OCI-LY1 (cell line): ENCODE measurements at regions not wholly inside any gene's neighbourhood (a gene's known extent, or its start where the extent isn't known, plus 50 kb on each side); places are given as distances from the start of the nearest gene placed in this dataset.

Experiments
- H2AFZ ChIP-seq: fragments of 200-600 bp; sonication (generic), shearing (Covaris generic); 2 replicates; pipeline ENCODE4 v1.6.0; 2014; ENCODE audit warnings: antibody characterized with exemption, mild to moderate bottlenecking, low read length
- H3F3A ChIP-seq: fragments of 200-600 bp; sonication (generic), shearing (Covaris generic); 2 replicates; pipeline ENCODE4 v1.6.0; 2014; ENCODE audit warnings: mild to moderate bottlenecking, antibody characterized with exemption, low read length, moderate library complexity; ENCODE audit not compliant: insufficient read depth
- H3K27ac ChIP-seq: fragments of 200-600 bp; sonication (generic); 2 replicates; pipeline ENCODE4 v1.5.1; 2014; ENCODE audit warnings: low read length, mixed run types, mild to moderate bottlenecking, low read depth; ENCODE audit not compliant: poor library complexity, severe bottlenecking
- H3K27me3 ChIP-seq: fragments of 200-600 bp; sonication (generic); 2 replicates; pipeline ENCODE4 v1.6.0; 2014; ENCODE audit warnings: antibody characterized with exemption, mild to moderate bottlenecking, low read length, moderate library complexity; ENCODE audit not compliant: insufficient read depth
- H3K36me3 ChIP-seq: fragments of 200-600 bp; sonication (generic); 2 replicates; pipeline ENCODE4 v1.6.1; 2014; ENCODE audit warnings: mild to moderate bottlenecking, antibody characterized with exemption, low read length, moderate library complexity, mixed read lengths; ENCODE audit not compliant: insufficient read depth
- H3K4me1 ChIP-seq: fragments of 200-600 bp; sonication (generic); 2 replicates; pipeline ENCODE4 v1.5.1; 2014; ENCODE audit warnings: mild to moderate bottlenecking, low read length, moderate library complexity; ENCODE audit not compliant: insufficient read depth, severe bottlenecking
- H3K4me2 ChIP-seq: fragments of 200-600 bp; sonication (generic), shearing (Covaris generic); 2 replicates; pipeline ENCODE4 v1.6.1; 2014; ENCODE audit warnings: low read length
- H3K4me3 ChIP-seq: fragments of 200-600 bp; sonication (generic); 2 replicates; pipeline ENCODE4 v1.5.1; 2014; ENCODE audit warnings: low read length, low read depth, mild to moderate bottlenecking, mixed read lengths; ENCODE audit not compliant: poor library complexity, severe bottlenecking
- H3K79me2 ChIP-seq: fragments of 200-600 bp; shearing (Covaris generic); 2 replicates; pipeline ENCODE4 v1.6.1; 2016; ENCODE audit warnings: mixed run types, low read length, mixed read lengths; ENCODE audit not compliant: insufficient read depth
- H3K9ac ChIP-seq: fragments of 200-600 bp; sonication (generic), shearing (Covaris generic); 2 replicates; pipeline ENCODE4 v1.6.1; 2014; ENCODE audit warnings: mild to moderate bottlenecking, low read length, mixed read lengths
- H3K9me2 ChIP-seq: fragments of 200-600 bp; sonication (generic), shearing (Covaris generic); 2 replicates; pipeline ENCODE4 v1.6.1; 2014; ENCODE audit warnings: low read depth, mild to moderate bottlenecking, low read length, mixed read lengths
- H3K9me3 ChIP-seq: fragments of 200-600 bp; shearing (Covaris generic); 2 replicates; pipeline ENCODE4 v1.6.1; 2014; ENCODE audit warnings: low read length, mixed read lengths
- H4K20me1 ChIP-seq: fragments of 200-600 bp; sonication (generic), shearing (Covaris generic); 2 replicates; pipeline ENCODE4 v1.6.0; 2016; ENCODE audit warnings: mild to moderate bottlenecking, low read length; ENCODE audit not compliant: insufficient read depth
- EZH2 ChIP-seq: fragments of 200-600 bp; sonication (generic), shearing (Covaris generic); IDR thresholded peaks from 2 replicates; pipeline ENCODE4 v1.8.0; 2017; ENCODE audit warnings: borderline replicate concordance, mixed run types, mild to moderate bottlenecking, antibody characterized with exemption, low read length, moderate library complexity, mixed read lengths
- TF ChIP-seq, protein P1 (sequence below): fragments of 200-600 bp; sonication (generic), shearing (Covaris generic); IDR thresholded peaks from 2 replicates; pipeline ENCODE4 v1.5.1; 2017; ENCODE audit warnings: mild to moderate bottlenecking, antibody characterized with exemption, low read length, moderate library complexity, mixed read lengths

DNA sequence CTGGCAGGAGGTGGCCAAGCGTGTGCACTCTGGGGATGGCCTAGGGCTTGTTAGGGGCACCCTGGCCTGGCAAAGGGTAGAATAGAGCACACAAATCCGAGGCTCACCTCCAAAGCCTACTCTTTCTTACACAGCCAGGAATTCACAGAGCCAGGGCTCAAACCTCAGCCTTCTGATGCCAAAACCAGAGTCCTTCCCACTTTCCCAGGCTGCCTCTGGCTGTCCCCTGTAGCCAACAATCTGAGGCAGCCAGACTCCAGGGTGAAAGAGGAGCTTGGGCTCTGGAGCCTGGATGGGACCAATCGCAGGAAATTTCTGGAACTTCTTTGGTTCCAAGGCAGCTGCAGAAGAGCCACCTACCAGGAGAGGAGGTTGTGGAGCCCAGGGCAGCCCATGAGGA lies 127.9 kb downstream of the COPRS start:
- no peak overlapping the region for H3K4me3 ChIP-seq
- H3K4me1 ChIP-seq: no peaks in the 10 kb centered on the region
- H3K9me2 ChIP-seq: no peaks in the 10 kb centered on the region
- no peaks in the 10 kb centered on the region for H3F3A ChIP-seq
- H3K9ac ChIP-seq: no peak overlapping the region
- no peak overlapping the region for H3K4me2 ChIP-seq
- no peak overlapping the region for H3K27ac ChIP-seq
- no peaks in the 10 kb centered on the region for H3K27me3 ChIP-seq
- no peaks in the 10 kb centered on the region for H3K79me2 ChIP-seq
- H3K36me3 ChIP-seq: no peaks in the 10 kb centered on the region
- H2AFZ ChIP-seq: no peak overlapping the region
- no peaks in the 10 kb centered on the region for H3K9me3 ChIP-seq
- TF ChIP-seq, protein P1, sequence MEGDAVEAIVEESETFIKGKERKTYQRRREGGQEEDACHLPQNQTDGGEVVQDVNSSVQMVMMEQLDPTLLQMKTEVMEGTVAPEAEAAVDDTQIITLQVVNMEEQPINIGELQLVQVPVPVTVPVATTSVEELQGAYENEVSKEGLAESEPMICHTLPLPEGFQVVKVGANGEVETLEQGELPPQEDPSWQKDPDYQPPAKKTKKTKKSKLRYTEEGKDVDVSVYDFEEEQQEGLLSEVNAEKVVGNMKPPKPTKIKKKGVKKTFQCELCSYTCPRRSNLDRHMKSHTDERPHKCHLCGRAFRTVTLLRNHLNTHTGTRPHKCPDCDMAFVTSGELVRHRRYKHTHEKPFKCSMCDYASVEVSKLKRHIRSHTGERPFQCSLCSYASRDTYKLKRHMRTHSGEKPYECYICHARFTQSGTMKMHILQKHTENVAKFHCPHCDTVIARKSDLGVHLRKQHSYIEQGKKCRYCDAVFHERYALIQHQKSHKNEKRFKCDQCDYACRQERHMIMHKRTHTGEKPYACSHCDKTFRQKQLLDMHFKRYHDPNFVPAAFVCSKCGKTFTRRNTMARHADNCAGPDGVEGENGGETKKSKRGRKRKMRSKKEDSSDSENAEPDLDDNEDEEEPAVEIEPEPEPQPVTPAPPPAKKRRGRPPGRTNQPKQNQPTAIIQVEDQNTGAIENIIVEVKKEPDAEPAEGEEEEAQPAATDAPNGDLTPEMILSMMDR: no peak
- TF ChIP-seq EZH2: no peak
- no peaks in the 10 kb centered on the region for H4K20me1 ChIP-seq

DNA sequence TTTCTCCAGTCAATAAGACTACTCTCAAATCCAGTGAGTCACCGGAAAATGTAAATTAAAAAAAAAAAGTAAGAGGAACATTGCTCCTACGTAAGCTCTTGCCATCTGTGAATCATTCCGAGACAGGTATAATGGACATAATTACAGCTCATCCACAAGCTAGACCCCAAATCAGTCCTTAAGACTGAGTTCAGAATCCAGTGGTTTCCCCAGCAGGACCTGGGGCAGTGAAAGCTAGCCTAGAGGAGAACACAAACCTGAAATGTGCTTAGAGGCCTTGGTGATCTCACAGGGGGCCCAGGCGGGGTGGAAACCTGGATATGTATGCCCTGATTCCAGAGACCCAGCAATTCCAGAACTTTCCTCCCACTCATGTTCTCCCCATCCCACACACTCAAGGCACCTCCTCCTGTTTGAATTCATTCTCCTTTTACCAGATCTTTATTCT lies 132.0 kb downstream of the COPRS start:
- no peak overlapping the region for H3K4me3 ChIP-seq
- no peaks in the 10 kb centered on the region for H3K9me2 ChIP-seq
- H3K4me2 ChIP-seq: no peak overlapping the region
- H4K20me1 ChIP-seq: no peaks in the 10 kb centered on the region
- H2AFZ ChIP-seq: no peak overlapping the region
- no peaks in the 10 kb centered on the region for H3F3A ChIP-seq
- H3K9ac ChIP-seq: no peak overlapping the region
- no peaks in the 10 kb centered on the region; the same call in 1 of the 2 replicates for H3K27me3 ChIP-seq
- H3K4me1 ChIP-seq: no peaks in the 10 kb centered on the region
- H3K9me3 ChIP-seq: no peaks in the 10 kb centered on the region
- H3K79me2 ChIP-seq: no peaks in the 10 kb centered on the region
- H3K36me3 ChIP-seq: no peaks in the 10 kb centered on the region
- H3K27ac ChIP-seq: no peak overlapping the region
- TF ChIP-seq, protein P1: no peak
- TF ChIP-seq EZH2: no peak

DNA sequence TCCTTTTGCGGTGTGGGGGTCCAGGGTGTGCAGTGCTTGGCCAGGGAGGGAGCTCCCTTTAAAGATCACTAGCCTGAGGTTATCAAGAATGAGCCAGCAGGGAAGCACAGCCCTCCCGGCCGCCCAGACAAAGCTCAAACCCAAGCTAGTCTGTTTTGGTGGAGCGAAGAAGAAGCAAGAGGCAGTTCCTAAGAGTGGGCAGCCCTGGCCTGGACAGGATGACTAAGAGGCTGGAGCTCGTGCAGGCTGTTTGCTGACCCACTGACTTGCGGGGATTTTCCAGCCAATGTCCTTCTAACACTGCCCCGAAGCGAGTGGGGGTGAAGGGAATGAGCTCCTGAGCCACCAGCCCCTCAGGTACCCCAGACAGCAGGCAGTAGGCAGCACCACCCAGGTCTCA lies 134.4 kb downstream of the COPRS start:
- H3K36me3 ChIP-seq: no peaks in the 10 kb centered on the region
- H3K27ac ChIP-seq: no peak overlapping the region
- H3K79me2 ChIP-seq: no peaks in the 10 kb centered on the region
- H3K27me3 ChIP-seq: no peaks in the 10 kb centered on the region; the same call in 1 of the 2 replicates
- no peaks in the 10 kb centered on the region for H3K4me1 ChIP-seq
- H2AFZ ChIP-seq: no peak overlapping the region
- H3K9me3 ChIP-seq: no peaks in the 10 kb centered on the region
- no peak overlapping the region for H3K4me3 ChIP-seq
- no peak for TF ChIP-seq EZH2
- TF ChIP-seq, protein P1: no peak
- H4K20me1 ChIP-seq: no peaks in the 10 kb centered on the region
- no peak overlapping the region for H3K4me2 ChIP-seq
- H3F3A ChIP-seq: no peaks in the 10 kb centered on the region
- H3K9me2 ChIP-seq: no peaks in the 10 kb centered on the region
- no peak overlapping the region for H3K9ac ChIP-seq
